A549 (cell line): ENCODE measurements at regions not wholly inside any gene's neighbourhood (a gene's known extent, or its start where the extent isn't known, plus 50 kb on each side); places are given as distances from the start of the nearest gene placed in this dataset.

Experiments
- ATAC-seq, 2 experiments: fragments of 200-7000 bp in 1 of 2; fragments of >200 bp in 1 of 2; cut with Nextera tagmentation in 1 of 2; cut with Tn5 transposase in 1 of 2; 3 replicates each; pipeline versions ENCODE4 v1.8.0 to v1.9.1; 2018 to 2020; ENCODE audit warnings: mild to moderate bottlenecking in 1 of 2, moderate library complexity in 1 of 2
- CTCF ChIA-PET: fragments of 300-600 bp; sonication (Branson Sonifier 250); formaldehyde crosslinking; extraction: SDS; loops from one replicate; lab custom pipeline; 2021; ENCODE audit warnings: antibody characterized with exemption, inconsistent platforms; lab: Yijun Ruan, JAX
- POLR2A ChIA-PET: fragments of 350-600 bp; formaldehyde crosslinking; extraction: SDS; loops from one replicate; lab custom pipeline; 2021; ENCODE audit warnings: antibody characterized with exemption, inconsistent platforms; lab: Yijun Ruan, JAX
- DNase-seq, 2 experiments: peaks; one replicate each; pipeline versions ENCODE4 v3.0.0 to v3.0.0-alpha.2; 2011 to 2016; ENCODE audit warnings: low read depth in 1 of 2, low spot score in 1 of 2
- FAIRE-seq: peaks from 2 replicates; lab custom pipeline; 2011; peaks lifted over from hg19 to GRCh38; lab: Jason Lieb, UNC
- H3K27ac ChIP-seq, 2 experiments: fragments of >200 bp; sonication (Bioruptor Twin); formaldehyde crosslinking; 3 replicates each; pipeline ENCODE4 v1.5.1; 2016 to 2017
- H3K4me1 ChIP-seq: fragments of >200 bp; sonication (Bioruptor Twin); formaldehyde crosslinking; 3 replicates; pipeline ENCODE4 v1.6.1; 2016
- H3K4me2 ChIP-seq: fragments of >200 bp; sonication (Bioruptor Twin); formaldehyde crosslinking; 3 replicates; pipeline ENCODE4 v1.6.1; 2016
- H3K4me3 ChIP-seq: fragments of >200 bp; sonication (Bioruptor Twin); formaldehyde crosslinking; 3 replicates; pipeline ENCODE4 v1.5.1; 2016
- H3K9me3 ChIP-seq: fragments of >200 bp; sonication (Bioruptor Twin); formaldehyde crosslinking; 3 replicates; pipeline ENCODE4 v1.6.1; 2016
- EHF ChIP-seq: fragments of 250-450 bp; sonication (Bioruptor Pico); IDR thresholded peaks from 2 replicates; pipeline ENCODE4 v1.5.0; 2020; ENCODE audit warnings: mild to moderate bottlenecking
- EHMT2 ChIP-seq: fragments of 200-600 bp; sonication (generic); IDR thresholded peaks from 2 replicates; pipeline ENCODE4 v1.6.1; 2016; ENCODE audit warnings: antibody characterized with exemption, low read depth, mild to moderate bottlenecking, moderate library complexity
- ELK1 ChIP-seq: fragments of 150-350 bp; IDR thresholded peaks from 2 replicates; pipeline ENCODE4 v1.6.1; 2014; ENCODE audit warnings: low read depth, mild to moderate bottlenecking, low read length
- EP300 ChIP-seq, 2 experiments: fragments of >200 bp; sonication (Bioruptor Twin); formaldehyde crosslinking; IDR thresholded peaks; 2 replicates in 1 of 2; 3 replicates in 1 of 2; pipeline ENCODE4 v1.6.1; 2016 to 2017
- NFE2L2 ChIP-seq: fragments of 150-350 bp; conservative IDR thresholded peaks from 2 replicates; pipeline ENCODE4 v1.6.1; 2014; ENCODE audit warnings: low read length
- POLR2A ChIP-seq: IDR thresholded peaks from 2 replicates; pipeline ENCODE4 v1.6.1; 2012; ENCODE audit warnings: mild to moderate bottlenecking, low read length
- RCOR1 ChIP-seq: fragments of 150-350 bp; IDR thresholded peaks from 2 replicates; pipeline ENCODE4 v1.6.1; 2014; ENCODE audit warnings: antibody characterized with exemption, low read length, low read depth
- REST ChIP-seq: fragments of 200-600 bp; sonication (generic); IDR thresholded peaks from 2 replicates; pipeline ENCODE4 v1.6.1; 2016; ENCODE audit warnings: antibody characterized with exemption, mild to moderate bottlenecking, moderate library complexity
- RFX5 ChIP-seq: fragments of 450-650 bp; IDR thresholded peaks from 2 replicates; pipeline ENCODE4 v1.7.1; 2014; ENCODE audit warnings: antibody characterized with exemption, mild to moderate bottlenecking, moderate library complexity
- SREBF2 ChIP-seq: fragments of 450-650 bp; IDR thresholded peaks from 2 replicates; pipeline ENCODE4 v1.6.1; 2014; ENCODE audit warnings: mild to moderate bottlenecking, moderate library complexity
- ZSCAN20 ChIP-seq: fragments of 250-450 bp; sonication (Bioruptor Pico); IDR thresholded peaks from 2 replicates; pipeline ENCODE4 v1.8.0; 2022; ENCODE audit warnings: mild to moderate bottlenecking, moderate library complexity
- WGBS: methylation state at CpG from one replicate; pipeline ENCODE4 v1.1.6; 2017; ENCODE audit errors: missing lambda C conversion rate; 5-methylcytosine and 5-hydroxymethylcytosine counted together

GRCh38 chr14:101357559-101358319, 203.6 kb upstream of the DIO3 start:
- WGBS = 81% methylated on average over 6 of the region's 10 CpGs
- H3K4me1 ChIP-seq = no peaks in the 10 kb centered on the region
- no peak overlapping the region for H3K4me2 ChIP-seq
- H3K9me3 ChIP-seq = peaks cover 13% of the 10 kb centered on the region; the same call in 2 of the 3 replicates
- DNase-seq = no peak
- no peak for FAIRE-seq
- no peak overlapping the region for H3K4me3 ChIP-seq
- H3K27ac ChIP-seq = no peak overlapping the region
- no peak for TF ChIP-seq EHMT2
- ChIA-PET POLR2A (no interaction called here), CTCF (interaction anchor here (0.7 to 1.6 kb wide), 3 partner anchors 7 to 40 kb away, joined by 3 to 4 read pairs (median 3); no protein-coding TSS in a partner anchor)
- ATAC-seq = no peak

- no peak overlapping the region for H3K27ac ChIP-seq
- H3K4me2 ChIP-seq = no peak overlapping the region
- DNase-seq = no peak
- no peaks in the 10 kb centered on the region for H3K4me1 ChIP-seq
- POLR2A ChIA-PET = no interaction called here
- ATAC-seq = no peak
- CTCF ChIA-PET = interaction anchor here (0.7 to 1.6 kb wide), 2 partner anchors 28 to 39 kb away, joined by 3 read pairs; no protein-coding TSS in a partner anchor
- H3K9me3 ChIP-seq = peaks cover 13% of the 10 kb centered on the region; the same call in 1 of the 3 replicates
- 68% methylated on average over 15 of the region's 15 CpGs for WGBS
- TF ChIP-seq RCOR1 = no peak
- no peak for TF ChIP-seq EHMT2
- TF ChIP-seq REST = no peak
- no peak for TF ChIP-seq SREBF2
- TF ChIP-seq EHF (CRISPR knock-in tag) = no peak
- no peak for TF ChIP-seq RFX5
- no peak for TF ChIP-seq EP300 (IDR thresholded peaks at IDR 0.05)
- no peak for TF ChIP-seq ZSCAN20
- TF ChIP-seq NFE2L2 = no peak
- no peak for FAIRE-seq
- H3K4me3 ChIP-seq = no peak overlapping the region
Observed at GRCh38 chr14:101358320-101359125, 202.8 kb upstream of the DIO3 start.

GRCh38 chr14:101359221-101360053, 201.9 kb upstream of the DIO3 start:
- Histone ChIP-seq H3K27ac (no peak overlapping the region), H3K4me1 (no peaks in the 10 kb centered on the region), H3K4me2 (no peak overlapping the region), H3K4me3 (no peak overlapping the region), H3K9me3 (0 out of 3 replicates have a peak, but pooled peaks cover 5% of the 10 kb centered on the region)
- POLR2A ChIA-PET = no interaction called here
- ATAC-seq (no peak), FAIRE-seq (no peak), DNase-seq (no peak)
- CTCF ChIA-PET = interaction anchor here (1.0 to 1.6 kb wide), 2 partner anchors 9 to 29 kb away, joined by 3 read pairs; no protein-coding TSS in a partner anchor
- WGBS = 88% methylated on average over 19 of the region's 19 CpGs
- TF ChIP-seq POLR2A (no peak), ELK1 (no peak)
